GM06990 (cell line): ENCODE measurements at regions not wholly inside any gene's neighbourhood (a gene's known extent, or its start where the extent isn't known, plus 50 kb on each side); places are given as distances from the start of the nearest gene placed in this dataset.

Experiments used
- DNase-seq: peaks from one replicate; pipeline ENCODE4 v3.0.0-alpha.2; 2011; ENCODE audit not compliant: insufficient read length; ENCODE audit errors: extremely low read depth
- H3K27me3 ChIP-seq: replicated peaks from 2 replicates; pipeline ENCODE4 v1.6.0; 2011; ENCODE audit warnings: low read length; ENCODE audit not compliant: control insufficient read depth, insufficient read depth
- H3K36me3 ChIP-seq: 2 replicates; pipeline ENCODE4 v1.5.1; 2011; ENCODE audit warnings: low read length; ENCODE audit not compliant: control insufficient read depth, insufficient read depth
- H3K4me3 ChIP-seq: replicated peaks from 2 replicates; pipeline ENCODE4 v1.5.1; 2011; ENCODE audit warnings: low read depth, mild to moderate bottlenecking, control low read depth, low read length
- TF ChIP-seq, protein P1 (sequence below): IDR thresholded peaks from 2 replicates; pipeline ENCODE4 v1.5.1; 2011; ENCODE audit warnings: low read length, control low read depth, mild to moderate bottlenecking, inconsistent platforms; ENCODE audit not compliant: insufficient read depth, poor library complexity, severe bottlenecking

GRCh38 chr11:122517403-122518379 lies 137.8 kb upstream of the UBASH3B start:
- Histone ChIP-seq H3K36me3 (no peaks in the 10 kb centered on the region), H3K4me3 (no peak overlapping the region), H3K27me3 (no peaks in the 10 kb centered on the region; the same call in 1 of the 2 replicates)
- TF ChIP-seq, protein P1, sequence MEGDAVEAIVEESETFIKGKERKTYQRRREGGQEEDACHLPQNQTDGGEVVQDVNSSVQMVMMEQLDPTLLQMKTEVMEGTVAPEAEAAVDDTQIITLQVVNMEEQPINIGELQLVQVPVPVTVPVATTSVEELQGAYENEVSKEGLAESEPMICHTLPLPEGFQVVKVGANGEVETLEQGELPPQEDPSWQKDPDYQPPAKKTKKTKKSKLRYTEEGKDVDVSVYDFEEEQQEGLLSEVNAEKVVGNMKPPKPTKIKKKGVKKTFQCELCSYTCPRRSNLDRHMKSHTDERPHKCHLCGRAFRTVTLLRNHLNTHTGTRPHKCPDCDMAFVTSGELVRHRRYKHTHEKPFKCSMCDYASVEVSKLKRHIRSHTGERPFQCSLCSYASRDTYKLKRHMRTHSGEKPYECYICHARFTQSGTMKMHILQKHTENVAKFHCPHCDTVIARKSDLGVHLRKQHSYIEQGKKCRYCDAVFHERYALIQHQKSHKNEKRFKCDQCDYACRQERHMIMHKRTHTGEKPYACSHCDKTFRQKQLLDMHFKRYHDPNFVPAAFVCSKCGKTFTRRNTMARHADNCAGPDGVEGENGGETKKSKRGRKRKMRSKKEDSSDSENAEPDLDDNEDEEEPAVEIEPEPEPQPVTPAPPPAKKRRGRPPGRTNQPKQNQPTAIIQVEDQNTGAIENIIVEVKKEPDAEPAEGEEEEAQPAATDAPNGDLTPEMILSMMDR, result no peak
- no peak for DNase-seq

- TF ChIP-seq, protein P1, result no peak
- Histone ChIP-seq H3K36me3 (no peaks in the 10 kb centered on the region), H3K27me3 (no peaks in the 10 kb centered on the region; the same call in 1 of the 2 replicates), H3K4me3 (no peak overlapping the region)
- DNase-seq, result no peak
Observed at GRCh38 chr11:122516686-122517085, 138.8 kb upstream of the UBASH3B start.

GRCh38 chr11:122513997-122514396 lies 141.5 kb upstream of the UBASH3B start:
- Histone ChIP-seq H3K4me3 (no peak overlapping the region), H3K36me3 (no peaks in the 10 kb centered on the region)
- no peak for DNase-seq

GRCh38 chr11:122513328-122513727 lies 142.2 kb upstream of the UBASH3B start:
- TF ChIP-seq, protein P1, result no peak
- DNase-seq, result no peak
- H3K27me3 ChIP-seq, result no peaks in the 10 kb centered on the region; the same call in 1 of the 2 replicates
- H3K36me3 ChIP-seq, result no peaks in the 10 kb centered on the region
- H3K4me3 ChIP-seq, result no peak overlapping the region

More at GRCh38 chr11:122513997-122514396, 141.5 kb upstream of the UBASH3B start:
- no peaks in the 10 kb centered on the region; the same call in 1 of the 2 replicates for H3K27me3 ChIP-seq
- TF ChIP-seq, protein P1, result no peak

- Histone ChIP-seq H3K36me3 (no peaks in the 10 kb centered on the region), H3K4me3 (no peak overlapping the region), H3K27me3 (no peaks in the 10 kb centered on the region; the same call in 1 of the 2 replicates)
- no peak for DNase-seq
- TF ChIP-seq, protein P1, result no peak
Observed at GRCh38 chr11:122512688-122513087, 142.8 kb upstream of the UBASH3B start.
